AG10803 (cell line): ENCODE measurements at regions not wholly inside any gene's neighbourhood (a gene's known extent, or its start where the extent isn't known, plus 50 kb on each side); places are given as distances from the start of the nearest gene placed in this dataset.

Experiments
- DNase-seq: peaks from one replicate; pipeline ENCODE4 v3.0.0; 2010; ENCODE audit warnings: low read depth
- H3K4me3 ChIP-seq: 2 replicates; pipeline ENCODE4 v1.5.1; 2011; ENCODE audit warnings: mild to moderate bottlenecking, low read length, control low read depth
- TF ChIP-seq, protein P1 (sequence below): conservative IDR thresholded peaks from 2 replicates; pipeline ENCODE4 v1.5.1; 2011; ENCODE audit warnings: mild to moderate bottlenecking, low read length, control low read depth, inconsistent platforms

GRCh38 chr12:132416121-132416673 is 73.8 kb upstream of the FBRSL1 start:
- no peak for DNase-seq
- TF ChIP-seq, protein P1, sequence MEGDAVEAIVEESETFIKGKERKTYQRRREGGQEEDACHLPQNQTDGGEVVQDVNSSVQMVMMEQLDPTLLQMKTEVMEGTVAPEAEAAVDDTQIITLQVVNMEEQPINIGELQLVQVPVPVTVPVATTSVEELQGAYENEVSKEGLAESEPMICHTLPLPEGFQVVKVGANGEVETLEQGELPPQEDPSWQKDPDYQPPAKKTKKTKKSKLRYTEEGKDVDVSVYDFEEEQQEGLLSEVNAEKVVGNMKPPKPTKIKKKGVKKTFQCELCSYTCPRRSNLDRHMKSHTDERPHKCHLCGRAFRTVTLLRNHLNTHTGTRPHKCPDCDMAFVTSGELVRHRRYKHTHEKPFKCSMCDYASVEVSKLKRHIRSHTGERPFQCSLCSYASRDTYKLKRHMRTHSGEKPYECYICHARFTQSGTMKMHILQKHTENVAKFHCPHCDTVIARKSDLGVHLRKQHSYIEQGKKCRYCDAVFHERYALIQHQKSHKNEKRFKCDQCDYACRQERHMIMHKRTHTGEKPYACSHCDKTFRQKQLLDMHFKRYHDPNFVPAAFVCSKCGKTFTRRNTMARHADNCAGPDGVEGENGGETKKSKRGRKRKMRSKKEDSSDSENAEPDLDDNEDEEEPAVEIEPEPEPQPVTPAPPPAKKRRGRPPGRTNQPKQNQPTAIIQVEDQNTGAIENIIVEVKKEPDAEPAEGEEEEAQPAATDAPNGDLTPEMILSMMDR, result no peak
- no peak overlapping the region for H3K4me3 ChIP-seq

GRCh38 chr12:132415327-132416120 is 74.4 kb upstream of the FBRSL1 start:
- no peak for DNase-seq
- H3K4me3 ChIP-seq, result no peak overlapping the region
- TF ChIP-seq, protein P1, result no peak

DNA sequence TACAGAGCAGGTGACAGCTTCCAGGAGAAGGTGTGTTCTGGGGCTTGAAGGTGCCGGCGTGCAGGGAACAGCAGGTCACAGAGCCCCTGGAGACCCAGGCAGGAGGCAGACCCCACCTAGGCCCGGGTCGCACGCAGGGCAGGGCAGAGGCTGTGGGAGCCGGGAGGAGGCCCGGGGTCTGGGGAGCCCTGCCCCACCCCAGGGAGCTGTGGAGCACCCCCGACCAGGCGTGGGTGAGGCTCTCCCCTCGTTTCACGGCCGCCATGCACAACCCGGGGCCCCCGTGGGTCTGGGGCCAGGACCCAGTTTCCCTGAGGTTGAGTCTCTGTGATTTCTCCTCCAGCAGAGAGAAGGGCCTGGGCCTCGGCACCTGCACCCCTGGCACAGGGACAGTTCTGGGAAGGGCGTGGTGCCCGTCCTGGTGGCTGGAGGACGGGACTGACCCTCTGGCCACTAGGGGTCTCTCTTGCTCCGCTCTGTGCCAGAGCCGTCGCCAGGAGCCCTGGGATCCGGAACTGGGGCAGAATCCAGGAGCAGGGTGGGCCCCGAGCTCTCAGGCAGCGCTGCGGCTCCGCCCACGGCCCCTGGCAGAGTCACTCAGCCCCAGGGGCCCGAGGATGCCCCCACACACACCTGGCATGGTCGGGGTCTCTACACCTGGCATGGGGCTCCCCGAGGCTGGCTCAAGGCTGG is 75.2 kb upstream of the FBRSL1 start:
- H3K4me3 ChIP-seq, result no peak overlapping the region
- TF ChIP-seq, protein P1, result peak; percentile 85
- peak; percentile 62 for DNase-seq

- no peak for DNase-seq
- H3K4me3 ChIP-seq, result no peak overlapping the region
- TF ChIP-seq, protein P1, result peak; percentile 45
Observed at GRCh38 chr12:132413931-132414588, 75.9 kb upstream of the FBRSL1 start.

GRCh38 chr12:132411457-132411856 is 78.5 kb upstream of the FBRSL1 start:
- DNase-seq, result no peak
- no peak overlapping the region for H3K4me3 ChIP-seq
- TF ChIP-seq, protein P1, result no peak

DNA sequence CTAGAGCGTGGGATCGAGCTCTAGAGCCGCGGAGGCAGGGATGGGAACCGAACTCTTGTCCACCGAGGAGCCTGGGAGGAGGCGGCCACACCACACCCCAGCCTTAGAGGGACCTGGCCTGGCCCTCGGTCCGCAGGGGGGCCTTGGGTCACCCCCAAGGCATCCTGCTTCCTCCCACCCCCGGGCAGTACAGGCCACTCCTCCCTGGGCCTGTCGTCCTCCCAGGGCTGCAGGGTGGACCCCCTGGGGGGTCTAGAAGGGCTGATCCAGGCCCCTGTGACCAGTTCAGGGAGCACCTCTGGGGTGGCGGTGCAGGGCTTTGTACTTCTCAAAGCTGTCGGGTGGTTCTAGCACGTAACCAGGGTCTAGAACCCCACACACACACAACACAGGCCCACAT is 79.1 kb upstream of the FBRSL1 start:
- no peak overlapping the region for H3K4me3 ChIP-seq
- DNase-seq, result no peak
- TF ChIP-seq, protein P1, result no peak
